HG03565 (cell line): ENCODE measurements at regions not wholly inside any gene's neighbourhood (a gene's known extent, or its start where the extent isn't known, plus 50 kb on each side); places are given as distances from the start of the nearest gene placed in this dataset.

Experiments used
- ATAC-seq: cut with Tn5 transposase; IDR thresholded peaks from one replicate; pipeline ENCODE4 v1.9.1; 2021; ENCODE audit warnings: mild to moderate bottlenecking, moderate library complexity; ENCODE audit not compliant: unreplicated experiment

- ATAC-seq: no peak
These were observed 1354.5 kb downstream of the BRD1 start for GRCh38 chr22:48473202-48473601.

DNA sequence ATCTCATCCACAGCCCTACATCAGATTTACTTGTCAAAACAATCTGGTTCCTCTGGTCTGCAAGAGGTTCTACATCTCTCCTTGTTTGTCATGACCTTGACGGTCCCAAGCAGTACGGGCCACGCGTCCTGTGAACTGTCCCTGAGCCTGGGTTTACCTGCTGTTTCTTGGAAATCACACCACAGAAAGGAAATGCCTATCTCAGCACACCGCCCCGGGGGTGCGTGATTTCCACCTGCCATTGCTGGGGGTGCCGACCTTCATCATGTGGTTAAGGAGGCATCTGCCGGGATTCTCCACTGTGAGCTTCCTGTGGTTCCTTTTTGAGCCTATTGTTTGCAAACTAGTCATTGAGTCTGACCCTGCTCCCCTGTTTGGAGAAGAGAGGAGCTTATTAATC, 1363.4 kb downstream of the BRD1 start:
- ATAC-seq: no peak

- ATAC-seq: no peak
These were observed 1367.5 kb downstream of the BRD1 start for GRCh38 chr22:48459859-48460823.

DNA sequence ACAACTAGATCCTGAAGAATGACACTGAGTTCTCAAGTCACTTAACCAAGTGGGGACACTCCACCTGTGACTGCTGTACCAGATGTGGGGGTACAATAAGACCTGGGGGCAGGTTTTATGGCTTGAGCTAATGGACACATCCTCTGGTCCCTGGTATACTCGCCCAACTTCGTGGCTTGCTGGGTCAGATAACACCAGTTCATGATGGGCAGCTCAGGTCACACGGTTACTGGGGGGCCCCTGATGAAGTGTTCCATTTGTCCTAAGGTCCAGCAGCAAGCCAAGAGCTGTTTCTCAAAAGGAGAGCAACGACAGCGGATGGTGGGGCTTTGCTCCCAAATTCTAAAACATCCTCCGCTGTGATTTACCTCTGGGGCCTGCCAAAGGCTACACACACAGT, 1368.4 kb downstream of the BRD1 start:
- ATAC-seq: no peak

DNA sequence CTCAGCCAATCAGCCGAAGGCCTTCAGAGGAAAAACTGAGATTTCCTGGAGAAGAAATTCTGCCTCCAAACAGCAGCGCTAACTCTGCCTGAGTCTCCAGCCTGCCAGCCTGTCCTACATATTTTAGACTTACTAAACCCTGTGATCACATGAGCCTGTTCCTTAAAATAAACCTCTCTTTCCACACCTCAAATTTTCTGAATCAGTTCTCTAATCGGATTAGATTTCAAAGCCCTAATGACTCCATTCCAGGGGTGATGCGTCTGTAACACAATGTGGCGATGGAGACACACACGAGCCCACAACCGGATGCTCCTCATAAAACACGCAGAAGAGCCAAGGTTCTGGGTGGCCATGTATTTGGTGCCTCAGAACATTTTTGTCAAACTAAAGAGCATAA, 1371.2 kb downstream of the BRD1 start:
- no peak for ATAC-seq

DNA sequence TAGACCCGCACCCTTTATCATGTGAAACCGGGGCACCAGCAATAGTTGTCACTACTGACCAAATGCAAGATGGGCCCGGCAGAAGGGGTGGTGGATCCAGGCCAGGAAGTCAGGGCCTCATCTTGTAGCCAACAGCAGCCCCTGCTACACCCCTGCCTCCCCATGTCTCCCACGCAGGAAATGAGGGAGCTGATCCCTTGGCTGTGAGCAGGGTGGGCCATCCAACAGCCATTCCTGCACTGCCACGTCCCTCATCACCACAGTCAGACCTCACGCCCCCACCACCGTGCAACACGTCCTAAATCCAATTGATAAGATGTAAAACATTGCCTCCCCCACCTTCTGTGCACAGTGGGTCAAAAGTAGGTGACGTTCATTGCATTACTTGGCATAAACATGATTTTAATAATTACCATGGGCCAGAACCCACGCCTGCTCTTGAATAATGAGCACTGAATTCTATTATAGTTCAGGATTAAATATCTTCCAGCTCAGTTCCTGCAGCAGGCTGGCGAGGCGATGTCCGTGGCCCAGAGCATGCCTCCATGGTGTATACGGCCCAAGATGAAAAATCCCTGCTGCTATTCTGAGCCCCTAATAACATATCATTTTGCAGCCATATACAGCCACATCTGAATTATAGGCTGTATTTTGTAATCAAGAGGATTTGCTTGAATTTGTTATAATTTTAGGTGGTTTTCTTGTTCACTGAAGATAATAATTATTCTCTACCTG, 1373.8 kb downstream of the BRD1 start:
- no peak for ATAC-seq

- ATAC-seq: no peak
These were observed 1374.5 kb downstream of the BRD1 start for GRCh38 chr22:48453171-48453570.

DNA sequence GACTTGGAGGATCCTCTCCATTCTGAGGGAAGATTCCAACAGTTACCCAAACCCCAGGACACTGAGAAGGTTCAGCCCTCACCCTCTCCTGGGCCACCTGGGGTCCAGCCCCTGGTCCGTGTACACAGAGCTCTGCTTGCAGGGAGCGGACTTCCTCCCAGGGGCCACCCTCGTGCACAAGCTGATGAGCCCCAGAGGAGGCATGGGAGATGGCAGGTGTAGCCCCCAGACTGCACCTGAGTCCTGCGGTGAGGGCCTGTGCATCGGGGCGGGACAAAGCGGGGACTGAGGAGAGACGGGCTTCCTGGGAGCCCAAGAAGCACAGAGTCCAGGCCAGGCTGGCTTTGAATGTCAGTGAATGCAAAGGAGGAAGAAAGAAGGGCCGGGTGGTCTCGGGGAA, 1374.9 kb downstream of the BRD1 start:
- ATAC-seq: no peak

DNA sequence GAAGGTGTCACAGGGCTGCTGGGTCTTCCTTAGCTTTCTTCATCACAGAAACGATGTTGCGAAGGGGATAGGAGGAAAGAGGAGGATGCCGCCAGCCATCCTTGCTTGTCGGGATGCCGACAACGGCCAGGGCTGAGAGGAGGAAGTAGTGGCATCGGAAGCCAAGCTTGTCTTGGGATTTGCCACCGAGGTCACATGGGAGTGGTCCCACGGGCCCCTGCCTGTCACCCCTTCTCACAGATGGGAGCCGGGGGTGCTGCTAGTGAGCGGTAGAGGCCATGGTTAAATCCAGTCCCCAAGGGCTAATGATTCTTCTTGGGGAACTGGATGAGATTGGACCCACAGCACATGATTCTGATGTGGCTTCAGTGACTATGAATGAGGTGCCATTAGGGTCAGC, 1375.8 kb downstream of the BRD1 start:
- no peak for ATAC-seq

GRCh38 chr22:48450188-48450825, 1377.4 kb downstream of the BRD1 start:
- no peak for ATAC-seq

DNA sequence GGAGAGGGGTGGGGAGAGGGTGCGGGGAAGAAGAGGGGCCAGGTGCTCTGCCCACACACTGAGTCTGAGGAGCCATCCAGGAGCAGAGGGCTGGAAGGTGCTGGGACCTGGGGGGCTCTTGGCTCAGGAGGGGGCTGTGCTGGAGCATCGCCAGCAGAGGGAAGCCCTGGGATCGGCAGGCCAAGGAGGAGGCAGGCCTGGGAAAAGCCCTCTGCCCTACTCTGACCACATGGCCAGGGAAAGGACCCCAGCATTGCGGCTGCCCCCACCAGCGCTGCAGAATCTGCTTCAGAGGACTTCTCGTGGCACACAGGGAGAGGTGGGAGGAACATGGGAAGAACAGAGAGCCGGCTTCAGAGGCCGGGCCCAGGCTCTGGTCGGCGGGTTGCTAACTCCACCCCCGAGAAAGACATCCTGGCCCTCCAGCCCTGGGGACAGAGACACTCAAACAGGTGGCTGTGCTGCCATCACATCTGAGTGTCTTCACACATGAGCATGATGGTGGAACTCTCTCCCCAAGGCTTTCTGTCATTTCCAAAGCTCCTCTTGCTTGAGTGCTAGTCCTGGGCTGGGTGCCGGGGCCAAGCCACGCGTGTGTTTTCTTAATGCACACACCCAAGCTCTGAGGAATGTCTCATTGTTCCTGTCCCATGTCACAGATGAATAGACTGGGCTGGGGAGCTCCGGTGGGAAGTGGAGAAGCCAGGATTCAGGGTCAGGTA, 1378.0 kb downstream of the BRD1 start:
- no peak for ATAC-seq

DNA sequence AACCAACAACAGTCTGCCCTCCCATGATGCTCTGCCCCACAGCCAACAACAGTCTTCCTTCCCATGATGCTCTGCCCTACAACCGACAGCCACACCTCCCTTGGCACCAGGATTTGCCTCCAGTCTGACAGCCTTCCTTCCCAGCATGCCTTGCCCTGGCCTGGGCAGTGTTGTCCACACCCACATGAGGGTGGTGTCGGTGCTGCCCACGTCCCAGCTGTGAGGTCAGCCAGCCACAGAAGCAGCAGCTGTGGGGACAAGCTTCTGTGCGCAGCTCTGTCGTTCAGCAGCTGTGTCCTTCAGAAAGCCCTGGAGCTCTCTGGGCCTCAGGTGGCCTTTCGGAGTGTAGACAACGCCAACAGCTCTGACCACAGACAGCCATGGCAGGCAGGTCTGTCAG, 1378.9 kb downstream of the BRD1 start:
- no peak for ATAC-seq

- ATAC-seq: no peak
These were observed 1382.4 kb downstream of the BRD1 start for GRCh38 chr22:48445113-48445827.

DNA sequence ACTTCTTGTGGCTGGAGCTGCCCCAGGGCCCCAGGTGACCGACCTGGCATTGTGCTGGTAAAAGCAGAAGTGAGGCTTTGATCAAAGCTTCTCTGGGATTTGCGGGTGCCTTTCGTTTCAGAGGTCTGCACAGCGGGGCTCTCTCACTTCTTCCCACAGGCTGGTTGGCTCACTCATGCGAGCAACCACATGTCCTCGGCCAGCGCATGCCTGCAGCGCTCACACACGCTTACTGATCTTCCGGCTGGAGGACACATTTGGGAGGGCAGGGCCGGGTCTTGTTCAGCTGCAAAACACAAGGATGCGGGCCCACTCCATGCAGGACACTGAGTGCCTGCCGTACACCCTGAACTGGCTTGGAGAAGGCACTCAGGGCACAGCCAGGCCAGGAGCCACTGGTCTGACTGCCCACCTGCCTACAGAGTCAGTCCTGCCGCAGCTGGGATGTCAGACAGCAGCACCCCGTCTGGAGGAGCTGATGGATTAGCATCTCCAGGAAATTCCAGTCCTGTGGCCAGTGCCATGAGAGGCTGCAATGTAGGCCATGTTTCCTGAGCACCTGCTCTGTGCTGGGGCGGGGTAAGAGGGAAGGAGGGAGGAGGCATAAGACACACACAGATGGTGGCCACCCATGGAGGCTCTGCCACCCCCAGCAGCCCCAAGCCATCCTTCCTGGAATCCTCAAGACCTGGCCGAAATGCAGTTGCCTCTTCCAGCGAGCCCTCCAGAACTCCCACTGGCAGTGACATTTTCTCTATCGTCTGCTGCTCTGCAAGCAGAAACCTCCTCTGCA, 1383.2 kb downstream of the BRD1 start:
- no peak for ATAC-seq

- no peak for ATAC-seq
These were observed 1384.0 kb downstream of the BRD1 start for GRCh38 chr22:48443680-48444079.

- ATAC-seq: no peak
These were observed 1385.0 kb downstream of the BRD1 start for GRCh38 chr22:48442663-48443062.

GRCh38 chr22:48441553-48441850, 1386.2 kb downstream of the BRD1 start:
- ATAC-seq: no peak

GRCh38 chr22:48440673-48441552, 1386.8 kb downstream of the BRD1 start:
- ATAC-seq: no peak

DNA sequence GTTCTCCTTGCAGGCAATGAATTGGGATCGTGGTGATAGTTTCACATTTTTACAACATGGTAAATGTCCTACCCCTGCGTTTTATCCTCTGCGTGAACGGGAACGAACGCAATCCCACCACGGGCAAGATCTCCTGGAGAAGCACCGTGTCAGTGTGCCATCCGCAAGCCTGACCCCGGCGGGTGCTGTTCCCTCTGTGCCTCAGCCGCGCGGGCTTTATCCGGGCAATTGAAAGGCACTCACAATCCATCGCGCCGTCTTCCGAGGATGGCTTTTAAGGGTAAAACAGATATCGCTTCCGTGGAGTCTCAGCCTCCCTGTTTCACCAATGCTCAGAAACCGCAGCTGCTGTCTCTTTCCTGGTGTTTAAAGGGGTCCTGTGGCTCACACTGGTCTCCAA, 1387.5 kb downstream of the BRD1 start:
- ATAC-seq: no peak
